ENCODE measurements at regions not wholly inside any gene's neighbourhood (a gene's known extent, or its start where the extent isn't known, plus 50 kb on each side); places are given as distances from the start of the nearest gene placed in this dataset.
"Not testable (repeated sequence)": the region's sequence is repeated elsewhere in the genome, so short reads cannot be mapped to it uniquely, and the experiment has no call there.

DNA sequence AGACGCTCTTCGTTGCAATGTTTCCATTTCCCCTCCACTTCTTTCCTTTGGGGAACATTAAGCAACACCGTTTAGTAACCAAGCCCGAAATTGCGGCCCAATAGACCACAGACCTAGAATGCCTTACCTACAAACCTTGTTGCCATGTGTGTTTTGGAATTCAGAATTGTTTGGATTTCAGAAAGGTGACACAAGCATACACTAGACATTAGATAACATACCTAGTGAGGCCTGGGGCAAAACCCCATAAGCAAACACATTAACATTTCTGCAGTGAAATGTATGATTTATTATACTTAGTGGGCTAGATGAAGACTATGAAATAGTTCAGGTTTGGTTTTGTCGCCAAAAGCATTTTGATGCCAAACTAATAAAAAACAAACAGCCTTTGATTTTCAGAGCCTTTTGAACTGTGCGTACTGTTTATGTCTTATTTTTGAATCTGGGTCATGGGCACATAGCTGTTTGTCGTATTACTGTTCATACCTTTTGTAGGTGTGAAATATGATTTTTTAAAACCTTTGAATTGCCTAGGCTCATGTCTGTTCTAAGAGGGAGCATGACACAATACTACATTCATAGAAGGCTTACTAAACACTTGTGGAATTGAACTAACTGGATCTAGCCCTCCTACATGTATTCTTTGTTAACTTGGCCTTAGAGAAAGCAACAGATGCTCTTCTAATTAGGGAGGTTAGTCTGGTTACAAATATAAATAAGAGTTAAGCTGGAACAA is 88.6 kb upstream of the TMEM164 start:
- in situ Hi-C loops (cut with MboI; ENCODE audit: low sequenced_read_pairs, unreplicated experiment) = loop anchor here (25.0 kb wide), 2 partner anchors 223 to 498 kb away; no protein-coding TSS in a partner anchor
- TF ChIP-seq, protein P1, sequence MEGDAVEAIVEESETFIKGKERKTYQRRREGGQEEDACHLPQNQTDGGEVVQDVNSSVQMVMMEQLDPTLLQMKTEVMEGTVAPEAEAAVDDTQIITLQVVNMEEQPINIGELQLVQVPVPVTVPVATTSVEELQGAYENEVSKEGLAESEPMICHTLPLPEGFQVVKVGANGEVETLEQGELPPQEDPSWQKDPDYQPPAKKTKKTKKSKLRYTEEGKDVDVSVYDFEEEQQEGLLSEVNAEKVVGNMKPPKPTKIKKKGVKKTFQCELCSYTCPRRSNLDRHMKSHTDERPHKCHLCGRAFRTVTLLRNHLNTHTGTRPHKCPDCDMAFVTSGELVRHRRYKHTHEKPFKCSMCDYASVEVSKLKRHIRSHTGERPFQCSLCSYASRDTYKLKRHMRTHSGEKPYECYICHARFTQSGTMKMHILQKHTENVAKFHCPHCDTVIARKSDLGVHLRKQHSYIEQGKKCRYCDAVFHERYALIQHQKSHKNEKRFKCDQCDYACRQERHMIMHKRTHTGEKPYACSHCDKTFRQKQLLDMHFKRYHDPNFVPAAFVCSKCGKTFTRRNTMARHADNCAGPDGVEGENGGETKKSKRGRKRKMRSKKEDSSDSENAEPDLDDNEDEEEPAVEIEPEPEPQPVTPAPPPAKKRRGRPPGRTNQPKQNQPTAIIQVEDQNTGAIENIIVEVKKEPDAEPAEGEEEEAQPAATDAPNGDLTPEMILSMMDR (IDR thresholded peaks at IDR 0.05; ENCODE audit: borderline replicate concordance, control extremely low read depth, extremely low read depth, insufficient read depth, missing control alignments) = no peak
- DNase-seq (ENCODE audit: low spot score) = no peak

DNA sequence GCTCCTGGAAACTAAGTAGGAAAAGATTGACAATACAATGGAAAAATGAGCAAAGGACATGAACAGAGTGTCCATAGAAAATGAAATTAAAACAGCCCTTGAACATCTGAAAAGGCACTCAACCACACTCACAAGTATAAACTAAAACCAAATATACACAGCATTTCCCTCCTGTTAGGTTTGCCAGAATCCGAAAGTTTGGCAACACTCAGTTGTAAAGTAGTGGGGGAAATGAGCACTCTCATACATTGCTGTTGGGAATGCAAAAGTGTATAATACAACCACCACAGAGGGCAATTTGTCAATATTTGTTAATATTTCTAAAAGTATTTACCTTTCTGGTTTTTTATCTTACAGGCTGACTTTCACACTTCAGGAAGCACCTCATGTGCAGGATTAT is 84.2 kb upstream of the TMEM164 start:
- no peak for DNase-seq (ENCODE audit: low spot score)
- in situ Hi-C loops (cut with MboI; ENCODE audit: low sequenced_read_pairs, unreplicated experiment) = loop anchor here (25.0 kb wide), 2 partner anchors 219 to 494 kb away; no protein-coding TSS in a partner anchor
- TF ChIP-seq, protein P1 (IDR thresholded peaks at IDR 0.05; ENCODE audit: borderline replicate concordance, control extremely low read depth, extremely low read depth, insufficient read depth, missing control alignments) = no peak

DNA sequence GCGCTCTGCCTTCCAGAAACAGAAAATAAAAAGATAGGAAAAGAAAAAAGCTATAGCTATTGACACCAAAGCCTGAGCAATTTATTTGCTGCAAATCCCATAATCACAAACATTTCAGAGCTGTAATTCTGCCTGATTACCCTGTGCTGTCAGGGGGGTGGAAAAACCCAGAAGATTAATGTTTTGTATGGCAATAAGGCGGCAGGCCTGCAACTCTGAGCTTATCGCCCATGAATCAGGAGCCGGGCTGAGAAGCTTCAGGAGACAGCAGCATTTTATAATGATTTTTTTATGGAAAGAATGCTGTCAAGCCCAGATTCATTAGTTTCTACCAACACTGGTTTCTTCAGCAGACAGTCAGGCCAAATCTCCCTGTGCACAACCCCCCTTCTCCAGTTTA is 82.6 kb upstream of the TMEM164 start:
- in situ Hi-C loops (cut with MboI; ENCODE audit: low sequenced_read_pairs, unreplicated experiment) = loop anchor here (25.0 kb wide), 2 partner anchors 217 to 492 kb away; no protein-coding TSS in a partner anchor
- no peak for DNase-seq (ENCODE audit: low spot score)

DNA sequence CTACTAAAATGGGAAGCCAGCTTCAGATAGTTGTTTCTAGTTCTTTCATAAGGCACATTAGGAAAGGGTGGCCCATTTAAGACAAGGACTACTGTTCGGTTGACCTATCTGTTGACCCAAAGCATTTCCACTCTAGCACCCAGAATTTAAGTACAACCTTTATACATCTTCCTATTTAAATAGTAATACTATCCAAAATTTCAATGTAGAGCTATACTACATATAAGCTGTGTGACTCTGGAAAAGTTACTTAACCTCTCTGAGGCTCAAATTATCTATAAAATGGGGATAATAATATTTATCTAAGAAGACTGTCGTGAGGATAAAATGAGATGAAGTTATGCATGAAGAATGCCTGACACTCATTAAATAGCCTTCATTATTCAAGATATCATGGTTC is 82.0 kb upstream of the TMEM164 start:
- in situ Hi-C loops (cut with MboI; ENCODE audit: low sequenced_read_pairs, unreplicated experiment) = loop anchor here (25.0 kb wide), 2 partner anchors 216 to 491 kb away; no protein-coding TSS in a partner anchor
- no peak for DNase-seq (ENCODE audit: low spot score)
- TF ChIP-seq, protein P1 (IDR thresholded peaks at IDR 0.05; ENCODE audit: borderline replicate concordance, control extremely low read depth, extremely low read depth, insufficient read depth, missing control alignments) = no peak

More for the DNA sequence above, 82.6 kb upstream of the TMEM164 start:
- TF ChIP-seq, protein P1 (IDR thresholded peaks at IDR 0.05; ENCODE audit: borderline replicate concordance, control extremely low read depth, extremely low read depth, insufficient read depth, missing control alignments) = no peak

DNA sequence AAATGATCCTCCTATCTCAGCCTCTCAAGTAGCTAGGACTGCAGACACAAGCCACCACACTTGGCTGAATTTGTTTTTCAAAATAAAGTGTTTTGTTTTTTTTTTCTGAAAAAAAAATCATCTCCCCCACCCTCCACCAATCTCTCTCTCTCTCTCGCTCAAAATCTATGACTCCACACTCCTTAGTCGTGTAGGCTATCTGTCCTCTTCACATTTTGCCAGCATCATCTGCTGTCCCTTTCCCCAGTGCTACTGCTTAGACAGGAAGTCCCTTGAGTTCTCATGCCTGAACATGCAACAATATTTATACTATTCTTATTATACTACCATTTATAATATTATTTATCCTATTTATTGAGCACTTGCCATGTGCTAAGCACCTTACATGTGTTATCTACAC is 80.7 kb upstream of the TMEM164 start:
- TF ChIP-seq, protein P1 (IDR thresholded peaks at IDR 0.05; ENCODE audit: borderline replicate concordance, control extremely low read depth, extremely low read depth, insufficient read depth, missing control alignments) = no peak
- no peak for DNase-seq (ENCODE audit: low spot score)
- in situ Hi-C loops (cut with MboI; ENCODE audit: low sequenced_read_pairs, unreplicated experiment) = loop anchor here (25.0 kb wide), 2 partner anchors 215 to 490 kb away; no protein-coding TSS in a partner anchor

DNA sequence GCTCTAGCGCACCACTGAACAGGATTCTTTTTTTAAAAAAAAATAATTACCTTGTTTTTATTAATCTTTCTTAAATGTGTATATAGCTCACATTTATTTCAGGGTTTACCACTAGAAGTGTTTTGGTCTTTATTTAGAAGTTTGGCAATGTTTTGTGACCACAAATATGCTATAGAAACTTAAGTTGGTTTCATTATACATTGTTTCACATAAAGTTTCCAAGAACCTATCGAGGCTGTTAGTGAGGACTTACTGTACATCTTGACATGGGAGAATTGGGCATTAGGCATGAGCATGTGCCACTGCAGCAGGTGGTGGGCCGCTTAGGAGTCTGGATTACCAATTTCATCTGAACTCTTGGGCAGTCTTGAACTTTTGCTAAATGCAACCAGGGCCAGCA is 77.9 kb upstream of the TMEM164 start:
- in situ Hi-C loops (cut with MboI; ENCODE audit: low sequenced_read_pairs, unreplicated experiment); DNase-seq (ENCODE audit: low spot score): not testable (repeated sequence)

DNA sequence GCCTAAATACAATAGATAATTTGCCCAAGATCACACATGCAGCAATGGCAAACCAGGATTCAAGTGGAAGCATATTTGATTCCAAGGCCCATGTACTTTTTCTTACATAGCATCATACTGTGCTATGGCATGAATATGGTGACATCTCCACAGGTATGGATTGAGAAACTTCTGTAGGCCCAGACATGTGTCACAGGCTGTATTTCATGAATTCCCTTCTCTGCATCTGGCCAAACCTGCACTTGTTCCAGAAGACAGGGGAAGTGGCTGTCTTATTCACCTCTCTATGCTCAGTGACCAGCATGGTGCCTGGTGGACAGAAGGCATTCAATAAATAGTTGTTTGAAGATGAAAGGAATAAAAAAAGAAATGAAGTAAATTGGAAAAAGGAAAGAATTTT is 77.3 kb upstream of the TMEM164 start:
- no peak for DNase-seq (ENCODE audit: low spot score)
- TF ChIP-seq, protein P1 (IDR thresholded peaks at IDR 0.05; ENCODE audit: borderline replicate concordance, control extremely low read depth, extremely low read depth, insufficient read depth, missing control alignments) = no peak
- in situ Hi-C loops (cut with MboI; ENCODE audit: low sequenced_read_pairs, unreplicated experiment) = no loop called here

All from GM13976 (cell line).